Vagina (tissue), 2 donors: ENCODE measurements at regions not wholly inside any gene's neighbourhood (a gene's known extent, or its start where the extent isn't known, plus 50 kb on each side); places are given as distances from the start of the nearest gene placed in this dataset.
"Not testable (repeated sequence)": the region's sequence is repeated elsewhere in the genome, so short reads cannot be mapped to it uniquely, and the experiment has no call there.

Source experiments
- DNase-seq, 2 donors: peaks; one replicate each; pipeline ENCODE4 v3.0.0-alpha.2; 2017; ENCODE audit errors: extremely low spot score in 2 of 2
- H3K27ac ChIP-seq: fragments of 200-600 bp; sonication (generic); one replicate; pipeline ENCODE4 v1.5.1; 2019
- H3K27me3 ChIP-seq: fragments of 200-600 bp; sonication (generic); one replicate; pipeline ENCODE4 v1.5.1; 2019
- H3K36me3 ChIP-seq, 2 donors: fragments of 200-600 bp; sonication (generic); one replicate each; pipeline ENCODE4 v1.5.1; 2017 to 2019
- H3K4me1 ChIP-seq: fragments of 200-600 bp; sonication (generic); one replicate; pipeline ENCODE4 v1.5.1; 2019
- H3K4me3 ChIP-seq, 2 donors: fragments of 200-600 bp; sonication (generic); 1 replicate in 1 of 2; 2 replicates in 1 of 2; pipeline ENCODE4 v1.5.1; 2016 to 2019
- H3K9me3 ChIP-seq: fragments of 200-600 bp; sonication (generic); one replicate; pipeline ENCODE4 v1.5.1; 2019
- POLR2A ChIP-seq, 2 donors: fragments of 450-650 bp; IDR thresholded peaks; one replicate each; pipeline ENCODE4 v1.6.1; 2017; ENCODE audit warnings: antibody characterized with exemption in 2 of 2, mild to moderate bottlenecking in 2 of 2, moderate library complexity in 2 of 2
- POLR2AphosphoS5 ChIP-seq, 2 donors: sonication (generic); formaldehyde crosslinking; IDR thresholded peaks; one replicate each; pipeline ENCODE4 v1.9.0; 2017; ENCODE audit warnings: antibody characterized with exemption in 2 of 2, mild to moderate bottlenecking in 2 of 2, low read depth in 1 of 2; ENCODE audit not compliant: insufficient read depth in 1 of 2
- intact Hi-C: fragments of 100-400 bp; cut with DNase I; formaldehyde crosslinking; loops from one replicate; pipeline ENCODE4 v1.15.1; 2023
- TF ChIP-seq, protein P1 (sequence below), 3 experiments: fragments of 450-650 bp in 2 of 3; fragments of 200-600 bp in 1 of 3; sonication (generic) in 1 of 3; IDR thresholded peaks; one replicate each; pipeline ENCODE4 v1.5.1; 2017 to 2019; ENCODE audit warnings: antibody characterized with exemption in 3 of 3, mild to moderate bottlenecking in 2 of 3, moderate library complexity in 2 of 3

DNA sequence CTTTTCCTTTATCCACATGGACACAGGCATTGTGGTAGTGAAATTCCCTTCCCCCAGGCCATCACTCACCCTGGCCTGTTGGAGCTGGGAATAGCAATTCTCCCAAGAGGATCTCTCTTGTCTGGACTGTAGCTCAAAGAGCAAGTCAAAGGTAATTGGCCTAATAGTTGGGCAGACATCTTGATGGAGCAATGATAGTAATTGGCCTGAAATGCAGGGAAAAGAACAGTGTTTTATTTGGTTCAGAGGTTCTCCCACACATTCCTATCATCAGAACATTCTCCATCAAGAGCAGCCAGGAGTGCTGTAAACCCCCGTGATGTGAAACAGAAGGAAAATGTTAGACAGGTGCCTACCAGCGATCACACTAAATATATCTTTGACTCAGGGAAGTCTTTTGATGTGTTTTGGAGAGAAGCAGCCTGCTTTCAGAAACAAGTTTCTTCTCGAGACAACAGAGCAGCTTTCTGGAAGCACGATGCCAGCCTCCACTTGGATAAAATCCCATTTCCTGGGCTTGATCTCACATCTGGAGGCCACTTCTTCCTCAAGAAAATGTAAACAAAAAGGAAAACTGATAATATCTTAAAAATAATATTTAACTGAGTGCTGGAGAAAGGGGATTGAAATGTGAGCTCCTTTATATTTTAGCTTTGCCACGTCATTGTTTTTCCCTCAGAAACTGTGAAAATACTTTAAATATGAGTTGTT lies 198.1 kb upstream of the WWC1 start:
- no peak for TF ChIP-seq POLR2A (IDR thresholded peaks at IDR 0.05)
- no peak for TF ChIP-seq POLR2AphosphoS5 (IDR thresholded peaks at IDR 0.05; ENCODE audit: insufficient read depth in 1 of 2, low read depth in 1 of 2)
- TF ChIP-seq, protein P1, sequence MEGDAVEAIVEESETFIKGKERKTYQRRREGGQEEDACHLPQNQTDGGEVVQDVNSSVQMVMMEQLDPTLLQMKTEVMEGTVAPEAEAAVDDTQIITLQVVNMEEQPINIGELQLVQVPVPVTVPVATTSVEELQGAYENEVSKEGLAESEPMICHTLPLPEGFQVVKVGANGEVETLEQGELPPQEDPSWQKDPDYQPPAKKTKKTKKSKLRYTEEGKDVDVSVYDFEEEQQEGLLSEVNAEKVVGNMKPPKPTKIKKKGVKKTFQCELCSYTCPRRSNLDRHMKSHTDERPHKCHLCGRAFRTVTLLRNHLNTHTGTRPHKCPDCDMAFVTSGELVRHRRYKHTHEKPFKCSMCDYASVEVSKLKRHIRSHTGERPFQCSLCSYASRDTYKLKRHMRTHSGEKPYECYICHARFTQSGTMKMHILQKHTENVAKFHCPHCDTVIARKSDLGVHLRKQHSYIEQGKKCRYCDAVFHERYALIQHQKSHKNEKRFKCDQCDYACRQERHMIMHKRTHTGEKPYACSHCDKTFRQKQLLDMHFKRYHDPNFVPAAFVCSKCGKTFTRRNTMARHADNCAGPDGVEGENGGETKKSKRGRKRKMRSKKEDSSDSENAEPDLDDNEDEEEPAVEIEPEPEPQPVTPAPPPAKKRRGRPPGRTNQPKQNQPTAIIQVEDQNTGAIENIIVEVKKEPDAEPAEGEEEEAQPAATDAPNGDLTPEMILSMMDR (IDR thresholded peaks at IDR 0.05): no peak
- intact Hi-C loops: no loop called here
- Histone ChIP-seq H3K27ac (no peak overlapping the region), H3K27me3 (no peaks in the 10 kb centered on the region), H3K4me1 (peaks cover 18% of the 10 kb centered on the region), H3K36me3 (no peaks in the 10 kb centered on the region), H3K4me3 (no peak overlapping the region), H3K9me3 (no peaks in the 10 kb centered on the region)
- no peak for DNase-seq

DNA sequence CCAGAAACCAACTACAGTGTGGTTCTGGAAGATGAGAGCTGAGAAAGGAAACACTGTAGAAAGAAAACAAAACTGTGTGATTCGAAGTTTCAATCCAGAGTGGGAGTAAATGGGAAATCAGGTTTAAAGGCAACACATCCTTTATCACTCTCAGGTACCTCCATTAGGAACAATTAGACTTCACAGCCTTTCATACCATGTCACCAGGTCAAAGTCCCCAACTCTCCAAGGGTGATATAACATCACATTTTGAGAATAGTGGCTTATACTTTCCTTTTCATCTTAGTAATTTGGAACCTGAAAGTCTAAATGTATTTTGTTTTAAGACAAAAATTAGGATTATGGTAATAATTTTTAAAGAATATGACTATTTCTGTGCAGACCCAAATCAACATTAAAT lies 194.9 kb upstream of the WWC1 start:
- H3K4me1 ChIP-seq: peaks cover 13% of the 10 kb centered on the region
- no peaks in the 10 kb centered on the region for H3K27me3 ChIP-seq
- no peak overlapping the region for H3K4me3 ChIP-seq
- intact Hi-C loops: no loop called here
- no peaks in the 10 kb centered on the region for H3K36me3 ChIP-seq
- no peaks in the 10 kb centered on the region for H3K9me3 ChIP-seq
- H3K27ac ChIP-seq: no peak overlapping the region
- DNase-seq: peak in 1 of 2 donors; percentile 0
- TF ChIP-seq POLR2AphosphoS5 (IDR thresholded peaks at IDR 0.05; ENCODE audit: insufficient read depth in 1 of 2, low read depth in 1 of 2) (no peak), POLR2A (IDR thresholded peaks at IDR 0.05) (no peak)
- TF ChIP-seq, protein P1 (IDR thresholded peaks at IDR 0.05): no peak

DNA sequence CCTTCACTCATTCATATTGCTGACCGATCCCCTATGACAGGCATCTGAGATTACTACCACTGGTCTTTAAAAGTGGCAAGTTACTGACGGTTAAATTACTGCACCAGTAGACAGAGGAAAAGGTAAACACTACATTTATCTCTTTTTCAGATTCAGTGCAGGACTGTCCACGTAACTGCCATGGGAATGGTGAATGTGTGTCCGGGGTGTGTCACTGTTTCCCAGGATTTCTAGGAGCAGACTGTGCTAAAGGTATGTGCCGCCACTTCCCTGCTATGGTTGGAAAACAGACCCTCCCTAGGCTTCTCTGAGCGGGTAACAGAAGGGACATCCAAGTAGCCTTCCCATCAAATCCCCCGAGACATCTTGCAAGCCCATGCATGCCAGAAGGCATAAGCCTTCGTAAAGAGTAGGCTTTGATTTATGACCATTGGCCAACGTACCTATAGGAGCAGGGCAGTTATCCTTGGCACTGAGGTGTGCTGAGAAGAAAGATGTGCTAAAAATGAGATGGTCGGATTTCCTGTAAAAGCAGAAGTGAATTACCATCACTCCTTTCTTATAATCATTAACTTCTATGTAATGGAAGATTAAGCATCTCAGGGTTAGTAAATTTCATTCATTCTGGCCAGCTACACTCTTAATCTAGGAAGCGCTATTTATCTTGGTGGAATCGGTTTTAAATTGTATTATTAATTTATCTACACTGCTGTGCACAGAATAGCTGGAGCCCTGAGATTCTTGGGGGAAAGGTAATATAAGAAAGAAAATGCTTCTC lies 193.4 kb upstream of the WWC1 start:
- H3K9me3 ChIP-seq: no peaks in the 10 kb centered on the region
- H3K36me3 ChIP-seq: no peaks in the 10 kb centered on the region
- H3K4me1 ChIP-seq: peaks cover 8% of the 10 kb centered on the region
- no peaks in the 10 kb centered on the region for H3K27me3 ChIP-seq
- H3K4me3 ChIP-seq: no peak overlapping the region
- peak in 1 of 2 donors; percentile 60 for DNase-seq
- TF ChIP-seq, protein P1 (IDR thresholded peaks at IDR 0.05): no peak
- TF ChIP-seq POLR2A (IDR thresholded peaks at IDR 0.05): no peak
- TF ChIP-seq POLR2AphosphoS5 (IDR thresholded peaks at IDR 0.05; ENCODE audit: insufficient read depth in 1 of 2, low read depth in 1 of 2): no peak
- H3K27ac ChIP-seq: no peak overlapping the region
- intact Hi-C loops: no loop called here

DNA sequence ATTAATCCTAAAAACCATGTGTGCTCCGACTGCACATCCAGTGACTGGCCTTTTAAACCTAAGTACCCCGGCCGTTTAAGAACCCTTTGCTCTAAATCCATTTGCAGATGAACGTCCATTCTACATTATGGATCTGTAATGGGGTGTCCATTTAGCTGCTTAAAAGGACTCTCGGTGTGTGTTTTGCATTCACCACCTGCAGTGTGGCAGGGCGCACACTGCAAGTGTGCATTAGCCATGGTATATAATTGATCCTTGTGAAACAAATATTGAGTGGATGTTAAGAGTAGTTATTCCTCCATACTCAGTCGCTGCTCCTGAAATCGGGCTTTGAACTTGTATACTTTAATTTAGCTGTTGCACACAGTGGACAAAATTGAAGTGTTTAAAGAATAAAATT lies 190.1 kb upstream of the WWC1 start:
- H3K36me3 ChIP-seq: no peaks in the 10 kb centered on the region
- H3K9me3 ChIP-seq: no peaks in the 10 kb centered on the region
- H3K4me3 ChIP-seq: no peak overlapping the region
- intact Hi-C loops: no loop called here
- H3K27ac ChIP-seq: no peak overlapping the region
- no peaks in the 10 kb centered on the region for H3K4me1 ChIP-seq
- H3K27me3 ChIP-seq: no peaks in the 10 kb centered on the region
- DNase-seq: peak in 1 of 2 donors; percentile 2
- TF ChIP-seq POLR2A (IDR thresholded peaks at IDR 0.05) (no peak), POLR2AphosphoS5 (IDR thresholded peaks at IDR 0.05; ENCODE audit: insufficient read depth in 1 of 2, low read depth in 1 of 2) (no peak)
- TF ChIP-seq, protein P1 (IDR thresholded peaks at IDR 0.05): no peak

DNA sequence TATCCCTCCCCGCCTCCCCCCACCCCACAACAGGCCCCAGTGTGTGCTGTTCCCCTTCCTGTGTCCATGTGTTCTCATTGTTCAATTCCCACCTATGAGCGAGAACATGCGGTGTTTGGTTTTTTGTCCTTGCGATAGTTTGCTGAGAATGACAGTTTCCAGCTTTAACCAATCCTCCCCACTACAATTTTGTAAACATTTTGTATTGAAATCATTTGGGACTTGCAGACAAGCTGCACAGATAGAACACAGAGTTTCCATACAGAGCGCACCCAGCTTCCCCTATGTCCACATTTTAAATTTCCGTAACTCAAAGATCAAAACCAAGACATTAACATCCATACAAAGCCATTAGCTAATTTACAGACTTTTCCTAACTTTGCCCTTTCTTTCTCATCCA lies 188.4 kb upstream of the WWC1 start:
- H3K27me3 ChIP-seq, intact Hi-C loops, H3K4me1 ChIP-seq, H3K27ac ChIP-seq, H3K36me3 ChIP-seq, DNase-seq, H3K4me3 ChIP-seq, H3K9me3 ChIP-seq: not testable (repeated sequence)
